Right lobe of liver (tissue), 6 donors: ENCODE measurements at regions not wholly inside any gene's neighbourhood (a gene's known extent, or its start where the extent isn't known, plus 50 kb on each side); places are given as distances from the start of the nearest gene placed in this dataset.

ENCODE experiments used
- ATAC-seq, 4 donors: fragments of 200-7000 bp; cut with Tn5 transposase; one replicate each; pipeline ENCODE4 v1.9.1; 2020; ENCODE audit warnings: mild to moderate bottlenecking in 4 of 4, moderate library complexity in 4 of 4
- DNase-seq, 3 donors: peaks; one replicate each; pipeline ENCODE4 v3.0.0-alpha.2; 2020
- H3K27ac ChIP-seq, 3 donors: fragments of 200-600 bp; one replicate each; pipeline ENCODE4 v1.8.0; 2022
- H3K27me3 ChIP-seq, 2 donors: fragments of 200-600 bp; one replicate each; pipeline ENCODE4 v1.8.0; 2022
- H3K36me3 ChIP-seq, 4 donors: fragments of 200-600 bp; sonication (generic) in 1 of 4; one replicate each; pipeline versions ENCODE4 v1.5.1 to v1.8.0; 2017 to 2022; ENCODE audit warnings: control low read depth in 1 of 4
- H3K4me1 ChIP-seq, 4 donors: fragments of 200-600 bp; sonication (generic) in 1 of 4; one replicate each; pipeline versions ENCODE4 v1.5.1 to v1.8.0; 2017 to 2022; ENCODE audit warnings: control low read depth in 1 of 4
- H3K4me3 ChIP-seq, 3 donors: fragments of 200-600 bp; one replicate each; pipeline ENCODE4 v1.8.0; 2022
- H3K9me3 ChIP-seq, 4 donors: fragments of 200-600 bp; sonication (generic) in 1 of 4; one replicate each; pipeline versions ENCODE4 v1.5.1 to v1.8.0; 2017 to 2022; ENCODE audit warnings: control low read depth in 1 of 4
- POLR2A ChIP-seq: fragments of 450-650 bp; IDR thresholded peaks from one replicate; pipeline ENCODE4 v1.6.1; 2017; ENCODE audit warnings: antibody characterized with exemption, mild to moderate bottlenecking
- WGBS: methylation state at CpG from one replicate; pipeline ENCODE4 v1.1.6; 2018; ENCODE audit warnings: low coverage, low lambda C conversion rate; ENCODE audit not compliant: insufficient coverage; ENCODE audit errors: missing lambda C conversion rate; 5-methylcytosine and 5-hydroxymethylcytosine counted together
- intact Hi-C, 2 donors: fragments of 100-400 bp; cut with DNase I; formaldehyde crosslinking; loops; one replicate each; pipeline versions ENCODE4 v1.11.2 to v1.14.1; 2022
- TF ChIP-seq, protein P1 (sequence below), 4 donors: fragments of 200-600 bp in 3 of 4; fragments of 450-650 bp in 1 of 4; IDR thresholded peaks; one replicate each; pipeline versions ENCODE4 v1.5.1 to v1.8.0; 2016 to 2022; ENCODE audit warnings: antibody characterized with exemption in 4 of 4, mild to moderate bottlenecking in 2 of 4
- donor health status: DM: no; HTN: yes; CAD: no.
- donor health status: DM: no; HTN: no; CAD: no.
- donor health status: DM: no; HTN: no; CAD: no.
- donor health status: DM: no; HTN: yes; CAD: no.
- donor health status: DM: no; HTN: yes; CAD: no.

DNA sequence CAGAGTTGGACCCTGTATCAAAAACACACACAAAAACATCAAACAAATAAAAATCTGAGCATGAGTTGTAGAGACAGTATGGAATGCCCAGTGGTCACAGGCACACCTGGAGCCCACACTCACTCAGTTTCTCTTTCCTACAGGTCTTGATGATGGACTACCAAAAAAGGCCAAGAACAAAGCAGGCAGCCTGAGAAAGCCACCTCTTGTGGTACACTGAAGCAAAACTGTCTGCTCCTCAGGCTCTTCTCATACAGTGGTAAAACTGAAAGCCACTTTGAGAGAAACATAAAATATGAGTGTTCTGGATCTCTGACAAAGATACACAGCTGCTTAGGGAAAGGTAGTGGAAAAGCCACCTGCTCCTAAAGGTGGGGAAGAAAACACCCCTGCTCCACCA is 1206.9 kb downstream of the FSTL5 start:
- H3K36me3 ChIP-seq: no peaks in the 10 kb centered on the region
- H3K27me3 ChIP-seq: no peaks in the 10 kb centered on the region
- H3K9me3 ChIP-seq: no peaks in the 10 kb centered on the region
- no peak for TF ChIP-seq POLR2A
- TF ChIP-seq, protein P1, sequence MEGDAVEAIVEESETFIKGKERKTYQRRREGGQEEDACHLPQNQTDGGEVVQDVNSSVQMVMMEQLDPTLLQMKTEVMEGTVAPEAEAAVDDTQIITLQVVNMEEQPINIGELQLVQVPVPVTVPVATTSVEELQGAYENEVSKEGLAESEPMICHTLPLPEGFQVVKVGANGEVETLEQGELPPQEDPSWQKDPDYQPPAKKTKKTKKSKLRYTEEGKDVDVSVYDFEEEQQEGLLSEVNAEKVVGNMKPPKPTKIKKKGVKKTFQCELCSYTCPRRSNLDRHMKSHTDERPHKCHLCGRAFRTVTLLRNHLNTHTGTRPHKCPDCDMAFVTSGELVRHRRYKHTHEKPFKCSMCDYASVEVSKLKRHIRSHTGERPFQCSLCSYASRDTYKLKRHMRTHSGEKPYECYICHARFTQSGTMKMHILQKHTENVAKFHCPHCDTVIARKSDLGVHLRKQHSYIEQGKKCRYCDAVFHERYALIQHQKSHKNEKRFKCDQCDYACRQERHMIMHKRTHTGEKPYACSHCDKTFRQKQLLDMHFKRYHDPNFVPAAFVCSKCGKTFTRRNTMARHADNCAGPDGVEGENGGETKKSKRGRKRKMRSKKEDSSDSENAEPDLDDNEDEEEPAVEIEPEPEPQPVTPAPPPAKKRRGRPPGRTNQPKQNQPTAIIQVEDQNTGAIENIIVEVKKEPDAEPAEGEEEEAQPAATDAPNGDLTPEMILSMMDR (IDR thresholded peaks at IDR 0.05): no peak
- no peak for DNase-seq
- H3K4me1 ChIP-seq: no peaks in the 10 kb centered on the region
- H3K27ac ChIP-seq: no peak overlapping the region
- intact Hi-C loops: no loop called here
- H3K4me3 ChIP-seq: no peak overlapping the region
- ATAC-seq: no peak

DNA sequence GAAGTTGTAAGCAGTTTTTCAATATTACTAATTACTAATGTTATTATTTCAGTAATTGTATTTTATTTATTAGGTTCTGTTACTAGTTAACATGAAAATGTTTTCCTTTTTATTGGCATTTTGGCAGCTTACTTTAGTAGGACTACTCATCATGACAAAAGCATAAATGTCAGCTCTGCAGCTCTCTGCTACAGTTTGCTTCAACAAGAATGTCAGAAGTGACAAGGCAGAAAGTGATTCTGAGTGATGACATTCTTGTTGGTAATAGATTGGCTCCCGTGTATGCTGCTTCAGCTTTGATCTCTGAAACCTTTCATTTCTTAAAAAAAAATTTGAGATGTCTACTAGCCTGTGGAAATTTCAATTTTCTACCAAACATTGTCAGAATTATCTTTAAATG is 1193.9 kb downstream of the FSTL5 start:
- 38% methylated on average over 1 of the region's 1 CpG for WGBS
- Histone ChIP-seq H3K4me1 (no peaks in the 10 kb centered on the region), H3K4me3 (no peak overlapping the region), H3K36me3 (no peaks in the 10 kb centered on the region), H3K27me3 (no peaks in the 10 kb centered on the region), H3K9me3 (no peaks in the 10 kb centered on the region), H3K27ac (no peak overlapping the region)
- no peak for TF ChIP-seq POLR2A
- TF ChIP-seq, protein P1 (IDR thresholded peaks at IDR 0.05): no peak
- DNase-seq (no peak), ATAC-seq (no peak)
- intact Hi-C loops: no loop called here

DNA sequence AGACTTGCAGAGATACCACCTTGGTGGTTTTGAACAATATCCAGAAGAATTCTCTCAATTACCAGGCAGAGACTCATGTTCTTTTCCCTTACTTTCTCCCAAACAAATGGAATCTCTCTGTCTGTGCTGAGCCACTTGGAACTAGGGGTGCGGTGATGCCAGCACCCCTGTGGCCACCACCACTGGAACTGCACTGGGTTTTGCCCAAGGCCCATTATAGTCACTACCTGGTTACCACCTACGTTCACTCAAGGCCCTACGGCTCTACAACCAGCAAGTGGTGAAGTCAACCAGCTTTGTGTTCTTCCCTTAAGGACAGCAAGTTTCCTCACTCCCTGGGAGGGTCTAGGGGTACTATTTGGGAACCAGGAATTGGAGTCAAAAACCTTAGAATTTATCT is 1183.7 kb downstream of the FSTL5 start:
- Histone ChIP-seq H3K27me3 (no peaks in the 10 kb centered on the region), H3K27ac (no peak overlapping the region), H3K36me3 (no peaks in the 10 kb centered on the region), H3K9me3 (no peaks in the 10 kb centered on the region), H3K4me3 (no peak overlapping the region), H3K4me1 (no peaks in the 10 kb centered on the region)
- TF ChIP-seq, protein P1 (IDR thresholded peaks at IDR 0.05): no peak
- no peak for TF ChIP-seq POLR2A
- intact Hi-C loops: no loop called here
- 64% methylated on average over 3 of the region's 3 CpGs for WGBS
- ATAC-seq (no peak), DNase-seq (no peak)

DNA sequence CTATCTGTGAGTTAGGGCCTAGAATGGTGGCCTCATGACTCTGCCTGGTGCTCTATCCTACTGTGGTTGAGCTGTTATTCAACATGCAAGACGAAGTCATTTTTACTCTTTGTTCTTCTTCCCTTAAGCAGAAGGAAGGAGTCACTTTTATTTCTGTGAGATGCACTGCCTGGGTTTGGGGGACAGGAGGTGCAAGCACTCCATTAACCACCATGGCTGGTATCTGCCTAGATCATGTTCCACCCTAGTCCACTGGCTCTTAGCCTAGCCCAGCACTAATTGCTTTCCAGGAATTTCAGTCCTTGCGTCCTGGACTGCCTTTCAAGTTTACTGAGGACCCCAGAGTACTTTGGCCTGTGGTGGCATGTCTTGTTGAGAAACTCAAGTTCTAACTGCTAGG is 1182.7 kb downstream of the FSTL5 start:
- Histone ChIP-seq H3K36me3 (no peaks in the 10 kb centered on the region), H3K4me1 (no peaks in the 10 kb centered on the region), H3K9me3 (no peaks in the 10 kb centered on the region), H3K27ac (no peak overlapping the region), H3K4me3 (no peak overlapping the region), H3K27me3 (no peaks in the 10 kb centered on the region)
- WGBS: 73% methylated on average over 2 of the region's 2 CpGs
- intact Hi-C loops: no loop called here
- DNase-seq: no peak
- TF ChIP-seq, protein P1 (IDR thresholded peaks at IDR 0.05): no peak
- TF ChIP-seq POLR2A: no peak
- peak in 1 of 4 donors; percentile 33 for ATAC-seq

DNA sequence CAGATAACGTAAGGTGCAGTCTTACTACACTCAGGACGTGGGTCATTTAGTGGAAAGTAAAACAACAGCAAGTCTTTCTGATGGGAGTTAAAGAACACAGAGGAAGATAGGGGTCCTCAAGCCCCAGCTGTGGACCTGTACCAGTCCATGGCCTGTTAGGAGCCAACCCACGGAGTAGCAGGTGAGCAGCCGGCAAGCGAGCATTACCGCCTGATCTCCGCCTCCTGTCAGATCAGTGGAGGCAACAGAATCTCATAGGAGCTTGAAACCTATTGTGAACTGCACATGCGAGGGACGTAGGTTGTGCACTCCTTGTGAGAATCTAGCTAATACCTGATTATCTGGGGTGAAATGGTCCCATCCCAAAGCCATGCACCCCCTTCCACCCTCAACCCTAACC is 1180.8 kb downstream of the FSTL5 start:
- H3K27ac ChIP-seq: no peak overlapping the region
- no peaks in the 10 kb centered on the region for H3K36me3 ChIP-seq
- H3K4me1 ChIP-seq: no peaks in the 10 kb centered on the region
- ATAC-seq: no peak
- H3K4me3 ChIP-seq: no peak overlapping the region
- intact Hi-C loops: no loop called here
- no peaks in the 10 kb centered on the region for H3K9me3 ChIP-seq
- TF ChIP-seq, protein P1 (IDR thresholded peaks at IDR 0.05): no peak
- no peak for TF ChIP-seq POLR2A
- DNase-seq: no peak
- 64% methylated on average over 2 of the region's 9 CpGs for WGBS
- no peaks in the 10 kb centered on the region for H3K27me3 ChIP-seq
